GM12892 (cell line): ENCODE measurements at regions not wholly inside any gene's neighbourhood (a gene's known extent, or its start where the extent isn't known, plus 50 kb on each side); places are given as distances from the start of the nearest gene placed in this dataset.

Experiments used
- POLR2A ChIP-seq: IDR thresholded peaks from 2 replicates; pipeline ENCODE4 v1.6.1; 2011; ENCODE audit warnings: low read depth, low read length, control low read depth
- TAF1 ChIP-seq: IDR thresholded peaks from 2 replicates; pipeline ENCODE4 v1.6.1; 2011; ENCODE audit warnings: low read depth, mild to moderate bottlenecking, control low read depth, low read length, borderline replicate concordance

GRCh38 chrX:140071037-140071436 is 105.7 kb upstream of the CXorf66 start:
- TF ChIP-seq TAF1 (no peak), POLR2A (no peak)
